ENCODE measurements at regions not wholly inside any gene's neighbourhood (a gene's known extent, or its start where the extent isn't known, plus 50 kb on each side); places are given as distances from the start of the nearest gene placed in this dataset.

DNA sequence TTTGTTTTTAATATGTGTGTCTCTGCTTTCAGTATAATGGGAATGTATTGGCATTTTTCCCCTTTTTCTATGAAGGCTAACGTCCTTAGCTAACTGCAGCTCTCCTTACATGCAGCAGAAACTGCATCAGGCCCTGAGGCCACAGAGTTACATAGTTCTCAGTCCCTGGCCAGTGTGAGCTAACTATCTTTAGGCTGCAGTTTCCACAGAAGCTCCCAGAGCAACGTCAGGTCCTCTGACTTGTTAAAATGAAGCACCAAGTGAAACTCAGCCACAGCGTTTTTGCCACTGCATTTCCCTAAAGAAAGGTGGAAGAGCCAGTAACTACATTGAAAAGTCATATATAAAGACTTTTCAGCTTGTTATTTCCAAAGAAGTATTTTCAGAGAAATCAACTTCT lies 244.7 kb downstream of the CBLN4 start:
- TF ChIP-seq, protein P1, sequence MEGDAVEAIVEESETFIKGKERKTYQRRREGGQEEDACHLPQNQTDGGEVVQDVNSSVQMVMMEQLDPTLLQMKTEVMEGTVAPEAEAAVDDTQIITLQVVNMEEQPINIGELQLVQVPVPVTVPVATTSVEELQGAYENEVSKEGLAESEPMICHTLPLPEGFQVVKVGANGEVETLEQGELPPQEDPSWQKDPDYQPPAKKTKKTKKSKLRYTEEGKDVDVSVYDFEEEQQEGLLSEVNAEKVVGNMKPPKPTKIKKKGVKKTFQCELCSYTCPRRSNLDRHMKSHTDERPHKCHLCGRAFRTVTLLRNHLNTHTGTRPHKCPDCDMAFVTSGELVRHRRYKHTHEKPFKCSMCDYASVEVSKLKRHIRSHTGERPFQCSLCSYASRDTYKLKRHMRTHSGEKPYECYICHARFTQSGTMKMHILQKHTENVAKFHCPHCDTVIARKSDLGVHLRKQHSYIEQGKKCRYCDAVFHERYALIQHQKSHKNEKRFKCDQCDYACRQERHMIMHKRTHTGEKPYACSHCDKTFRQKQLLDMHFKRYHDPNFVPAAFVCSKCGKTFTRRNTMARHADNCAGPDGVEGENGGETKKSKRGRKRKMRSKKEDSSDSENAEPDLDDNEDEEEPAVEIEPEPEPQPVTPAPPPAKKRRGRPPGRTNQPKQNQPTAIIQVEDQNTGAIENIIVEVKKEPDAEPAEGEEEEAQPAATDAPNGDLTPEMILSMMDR (IDR thresholded peaks at IDR 0.05), result no peak
- TF ChIP-seq EP300 (IDR thresholded peaks at IDR 0.05), result no peak

All from esophagus muscularis mucosa (tissue), 3 donors.